HG03378 (cell line): ENCODE measurements at regions not wholly inside any gene's neighbourhood (a gene's known extent, or its start where the extent isn't known, plus 50 kb on each side); places are given as distances from the start of the nearest gene placed in this dataset.

Experiments used
- ATAC-seq: cut with Tn5 transposase; IDR thresholded peaks from one replicate; pipeline ENCODE4 v1.9.1; 2021; ENCODE audit warnings: mild to moderate bottlenecking, moderate library complexity; ENCODE audit not compliant: unreplicated experiment

- ATAC-seq = no peak
Measured at GRCh38 chr1:38721816-38722215, 137.8 kb downstream of the RRAGC start.

- ATAC-seq = no peak
Measured at GRCh38 chr1:38719880-38720279, 139.7 kb downstream of the RRAGC start.

- no peak for ATAC-seq
Measured at GRCh38 chr1:38718031-38718430, 141.5 kb downstream of the RRAGC start.

GRCh38 chr1:38716229-38716628 lies 143.3 kb downstream of the RRAGC start:
- ATAC-seq = no peak

DNA sequence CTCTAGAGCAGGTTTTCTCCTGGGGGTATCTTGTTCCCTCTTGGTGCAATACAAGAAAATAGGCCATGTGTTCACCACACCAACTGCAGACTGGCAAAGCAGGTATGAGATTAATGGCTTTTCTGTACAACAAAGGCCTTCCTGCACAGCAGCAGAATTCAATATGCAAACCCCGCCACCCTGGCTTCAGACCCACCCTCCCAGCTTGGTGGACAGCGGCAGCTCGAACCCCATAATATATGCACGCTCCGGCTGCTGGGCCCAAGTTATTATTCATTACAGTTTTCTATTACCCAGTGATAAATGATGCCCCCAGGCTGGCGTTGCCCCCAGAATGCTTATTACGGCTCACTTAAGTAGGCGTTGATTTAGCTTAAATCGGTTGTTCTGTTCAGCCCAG lies 144.2 kb downstream of the RRAGC start:
- ATAC-seq = no peak

- no peak for ATAC-seq
Measured at GRCh38 chr1:38712046-38712445, 147.5 kb downstream of the RRAGC start.

DNA sequence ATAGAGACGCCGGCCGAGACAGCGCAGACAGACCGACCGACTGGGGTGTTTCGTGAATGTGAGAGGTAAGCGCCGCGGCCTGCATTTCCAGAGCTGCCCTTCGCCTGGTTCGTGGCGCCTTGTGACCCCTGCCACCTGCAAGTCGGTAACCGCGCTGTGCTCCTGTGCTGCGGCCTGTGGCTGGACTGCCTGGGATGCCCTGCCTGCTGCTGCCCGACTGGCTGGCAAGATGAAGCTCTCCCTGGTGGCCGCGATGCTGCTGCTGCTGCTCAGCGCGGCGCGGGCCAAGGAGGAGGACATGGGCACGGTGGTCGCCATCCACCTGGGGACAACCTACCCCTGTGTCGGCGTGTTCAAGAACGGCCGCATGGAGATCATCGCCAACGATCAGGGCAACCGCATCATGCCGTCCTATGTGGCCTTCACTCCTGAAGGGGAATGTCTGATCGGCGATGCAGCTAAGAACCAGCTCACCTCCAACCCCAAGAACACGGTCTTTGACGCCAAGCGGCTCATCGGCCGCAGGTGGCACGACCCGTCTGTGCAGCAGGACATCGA lies 150.8 kb downstream of the RRAGC start:
- ATAC-seq = no peak

DNA sequence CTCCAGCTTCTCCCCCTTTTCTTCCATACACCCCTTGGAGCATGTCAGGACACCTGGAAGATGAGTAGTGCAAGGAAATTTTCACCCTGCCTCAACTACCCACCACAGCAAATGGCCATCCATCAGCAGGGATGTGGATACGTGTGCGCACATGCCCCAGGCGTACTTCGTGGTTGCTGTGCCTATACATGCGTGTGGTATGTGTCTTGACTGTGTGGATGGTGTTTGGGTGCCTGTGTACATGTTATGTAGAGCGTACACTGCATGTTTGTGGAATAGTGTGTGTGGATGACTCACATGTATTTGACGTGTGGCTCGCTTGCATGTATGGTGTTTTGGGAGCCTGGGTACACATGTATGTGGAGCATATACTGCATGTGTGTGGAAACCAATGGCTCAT lies 158.5 kb downstream of the RRAGC start:
- no peak for ATAC-seq

GRCh38 chr1:38700077-38700470 lies 159.5 kb downstream of the RRAGC start:
- no peak for ATAC-seq

DNA sequence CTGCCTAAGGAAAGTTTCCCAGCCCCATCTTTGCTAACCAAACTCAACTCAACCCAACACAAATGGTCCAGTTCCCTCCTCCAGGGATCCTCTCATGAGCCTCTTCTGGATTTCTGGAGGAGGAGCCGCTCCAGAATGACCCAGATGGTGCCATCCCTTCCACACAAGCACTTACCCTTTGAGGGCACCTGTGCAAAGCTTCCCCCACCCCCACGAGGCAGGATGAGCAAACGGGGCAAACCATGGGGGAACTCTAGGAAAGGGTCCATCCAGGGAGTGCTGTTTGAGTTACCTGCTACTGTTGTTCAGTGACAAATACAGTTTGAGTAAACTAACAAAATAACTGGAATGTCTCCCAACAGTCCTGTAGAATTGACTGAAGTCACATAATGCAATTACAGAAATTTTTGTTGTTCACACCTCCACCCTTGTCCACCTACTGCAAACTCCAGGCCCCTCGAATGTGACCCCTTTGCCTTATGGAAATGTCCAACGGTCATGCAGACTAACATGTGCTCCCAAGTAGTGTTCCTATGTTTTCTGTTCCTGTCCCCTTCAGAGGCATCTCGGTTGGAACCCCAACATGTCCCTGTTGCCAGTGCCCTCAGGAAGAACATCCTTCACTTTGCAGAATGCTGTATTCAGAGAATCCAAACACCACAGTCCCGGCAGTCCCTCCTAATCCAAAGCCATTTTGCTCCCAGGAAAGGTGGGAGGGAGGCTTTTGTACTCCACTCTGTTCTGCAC lies 160.1 kb downstream of the RRAGC start:
- no peak for ATAC-seq

DNA sequence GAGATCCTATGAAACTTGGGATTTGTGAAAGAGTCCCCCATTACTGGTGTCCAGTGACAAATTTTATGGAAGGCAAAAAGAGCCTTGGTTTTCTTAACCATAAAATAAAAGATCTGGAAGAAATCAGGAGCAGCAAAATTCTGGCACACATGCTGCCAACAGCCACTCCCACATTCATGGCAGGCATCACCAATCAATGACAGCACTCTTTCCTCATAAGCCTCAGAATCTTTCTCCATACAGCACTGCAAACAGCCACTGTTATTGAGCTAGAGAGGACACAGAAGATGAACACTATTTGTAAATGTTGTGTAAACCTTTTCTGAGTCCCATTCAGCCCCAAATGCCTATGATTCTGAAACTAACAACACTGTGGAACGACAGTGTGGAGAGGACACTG lies 162.2 kb downstream of the RRAGC start:
- ATAC-seq = no peak

GRCh38 chr1:38696371-38696770 lies 163.2 kb downstream of the RRAGC start:
- no peak for ATAC-seq

- no peak for ATAC-seq
Measured at GRCh38 chr1:38693759-38694158, 165.8 kb downstream of the RRAGC start.

- no peak for ATAC-seq
Measured at GRCh38 chr1:38693031-38693430, 166.5 kb downstream of the RRAGC start.

- ATAC-seq = no peak
Measured at GRCh38 chr1:38690790-38691449, 168.7 kb downstream of the RRAGC start.

- ATAC-seq = no peak
Measured at GRCh38 chr1:38686927-38687255, 172.7 kb downstream of the RRAGC start.

DNA sequence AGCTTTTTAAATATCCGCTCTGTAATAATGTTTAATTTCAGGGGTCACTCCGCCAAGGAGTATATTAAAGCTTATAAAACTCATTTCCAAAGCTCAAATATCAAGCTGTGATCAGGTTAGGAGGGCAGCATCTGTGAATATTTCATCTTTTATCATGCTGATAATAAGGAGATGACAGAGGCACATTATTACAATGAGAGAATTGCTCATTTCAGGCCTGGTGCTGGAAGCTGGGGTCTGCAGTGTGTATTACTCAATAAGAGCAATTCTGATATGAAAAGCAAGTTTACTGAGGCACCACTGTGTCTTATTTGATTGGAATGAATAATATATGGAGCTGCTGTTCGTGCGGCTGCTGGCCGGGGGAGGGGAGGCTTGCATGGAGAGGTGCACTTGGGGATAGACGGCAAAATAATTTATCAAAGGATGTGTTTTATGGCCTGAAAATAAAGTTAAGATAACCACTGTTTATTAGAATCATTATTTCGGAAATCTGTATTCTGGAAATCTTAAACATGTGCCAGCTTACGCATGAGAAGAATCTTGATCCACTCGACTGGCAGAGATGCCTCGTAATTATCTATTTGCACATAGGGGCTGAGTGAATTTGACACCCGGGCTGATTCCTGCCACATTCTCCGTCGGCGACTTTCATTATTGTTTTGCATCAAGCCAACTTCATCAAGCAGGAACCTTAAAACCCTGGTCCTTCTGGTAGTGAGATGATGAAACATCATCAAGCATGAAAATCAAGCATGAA lies 173.2 kb downstream of the RRAGC start:
- no peak for ATAC-seq

- no peak for ATAC-seq
Measured at GRCh38 chr1:38685388-38685787, 174.2 kb downstream of the RRAGC start.

DNA sequence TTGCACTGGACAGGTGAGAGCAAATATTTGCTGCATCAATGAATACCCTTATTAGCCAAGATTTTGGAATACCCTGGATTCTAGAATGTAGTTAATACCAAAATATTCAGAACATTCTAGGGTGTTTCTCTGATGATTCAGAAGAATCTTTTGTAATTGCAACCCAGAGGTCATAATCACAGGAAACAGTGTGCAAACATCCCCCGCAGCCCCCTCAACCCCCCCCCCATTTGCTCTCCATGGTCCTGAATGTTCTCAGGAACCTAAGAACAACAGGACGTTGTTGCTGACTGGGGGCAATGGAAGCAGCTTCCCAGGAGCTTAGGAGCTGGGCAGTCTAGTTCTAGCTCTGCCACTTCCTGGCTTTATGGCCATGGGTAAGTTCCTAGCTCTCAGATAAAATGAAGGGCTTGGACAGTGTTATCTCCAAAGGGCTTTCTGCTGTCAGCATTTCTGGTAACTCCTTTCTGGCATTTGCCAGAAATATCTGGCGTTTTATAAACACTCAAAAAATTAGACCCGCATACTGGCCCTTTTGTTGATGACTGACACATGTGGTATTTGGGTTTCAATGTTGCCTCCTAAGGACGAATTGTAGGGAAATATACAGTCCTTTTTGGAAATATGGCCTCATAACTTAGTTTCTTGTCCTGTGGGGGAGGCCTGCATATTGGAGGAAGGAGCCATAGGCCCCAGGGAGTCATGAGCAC lies 178.6 kb downstream of the RRAGC start:
- ATAC-seq = no peak

- ATAC-seq = no peak
Measured at GRCh38 chr1:38677756-38678155, 181.8 kb downstream of the RRAGC start.

- ATAC-seq = no peak
Measured at GRCh38 chr1:38677311-38677710, 182.3 kb downstream of the RRAGC start.
